ENCODE measurements at regions not wholly inside any gene's neighbourhood (a gene's known extent, or its start where the extent isn't known, plus 50 kb on each side); places are given as distances from the start of the nearest gene placed in this dataset.

- DNase-seq: no peak
These were observed 399.9 kb downstream of the TMEM161B start for GRCh38 chr5:87868792-87869191.

GRCh38 chr5:87867281-87867680 lies 401.4 kb downstream of the TMEM161B start:
- no peak for DNase-seq

- no peak for DNase-seq
These were observed 415.1 kb downstream of the TMEM161B start for GRCh38 chr5:87853541-87853940.

- DNase-seq: no peak
These were observed 417.0 kb downstream of the TMEM161B start for GRCh38 chr5:87851603-87852002.

- DNase-seq: no peak
These were observed 417.8 kb downstream of the TMEM161B start for GRCh38 chr5:87850843-87851242.

GRCh38 chr5:87845734-87846133 lies 422.9 kb downstream of the TMEM161B start:
- DNase-seq: no peak

GRCh38 chr5:87844866-87845265 lies 423.8 kb downstream of the TMEM161B start:
- DNase-seq: no peak

GRCh38 chr5:87844449-87844848 lies 424.2 kb downstream of the TMEM161B start:
- DNase-seq: no peak

- no peak for DNase-seq
These were observed 424.0 kb upstream of the CCNH start for GRCh38 chr5:87836696-87837095.

- no peak for DNase-seq
These were observed 418.8 kb upstream of the CCNH start for GRCh38 chr5:87831499-87831898.

GRCh38 chr5:87829217-87829551 lies 416.5 kb upstream of the CCNH start:
- DNase-seq: no peak

- DNase-seq: no peak
These were observed 416.0 kb upstream of the CCNH start for GRCh38 chr5:87828545-87829216.

- no peak for DNase-seq
These were observed 414.8 kb upstream of the CCNH start for GRCh38 chr5:87827539-87827938.

- DNase-seq: no peak
These were observed 413.8 kb upstream of the CCNH start for GRCh38 chr5:87826507-87826906.

- DNase-seq: no peak
These were observed 412.9 kb upstream of the CCNH start for GRCh38 chr5:87825583-87825982.

GRCh38 chr5:87807783-87808182 lies 395.1 kb upstream of the CCNH start:
- DNase-seq: no peak

GRCh38 chr5:87803352-87803751 lies 390.6 kb upstream of the CCNH start:
- DNase-seq: no peak

- no peak for DNase-seq
These were observed 379.1 kb upstream of the CCNH start for GRCh38 chr5:87791869-87792268.

GRCh38 chr5:87788416-87788815 lies 375.7 kb upstream of the CCNH start:
- no peak for DNase-seq

GRCh38 chr5:87787625-87788256 lies 375.0 kb upstream of the CCNH start:
- no peak for DNase-seq

- DNase-seq: no peak
These were observed 374.4 kb upstream of the CCNH start for GRCh38 chr5:87787086-87787485.

- no peak for DNase-seq
These were observed 373.7 kb upstream of the CCNH start for GRCh38 chr5:87786471-87786870.

- DNase-seq: no peak
These were observed 373.0 kb upstream of the CCNH start for GRCh38 chr5:87785554-87786335.

- no peak for DNase-seq
These were observed 372.3 kb upstream of the CCNH start for GRCh38 chr5:87784879-87785495.
